B cell (primary cell): ENCODE measurements at regions not wholly inside any gene's neighbourhood (a gene's known extent, or its start where the extent isn't known, plus 50 kb on each side); places are given as distances from the start of the nearest gene placed in this dataset.

Experiments used
- CTCF ChIP-seq: fragments of 200-600 bp; IDR thresholded peaks from one replicate; pipeline ENCODE4 v1.8.0; 2022; ENCODE audit warnings: antibody characterized with exemption, mild to moderate bottlenecking
- EZH2 ChIP-seq: IDR thresholded peaks from 2 replicates; pipeline ENCODE4 v1.6.1; 2012; ENCODE audit warnings: borderline replicate concordance, low read depth, mild to moderate bottlenecking, moderate library complexity, low read length; ENCODE audit not compliant: insufficient read depth, poor library complexity, severe bottlenecking

GRCh38 chr11:115607621-115608221 lies 103.5 kb upstream of the CADM1 start:
- TF ChIP-seq CTCF, result no peak
- TF ChIP-seq EZH2, result no peak
